SK-N-MC (cell line): ENCODE measurements at regions not wholly inside any gene's neighbourhood (a gene's known extent, or its start where the extent isn't known, plus 50 kb on each side); places are given as distances from the start of the nearest gene placed in this dataset.

Experiments
- EZH2 ChIP-seq: fragments of 200-600 bp; sonication (generic); IDR thresholded peaks from one replicate; pipeline ENCODE4 v1.6.1; 2017; ENCODE audit warnings: antibody characterized with exemption
- FOXP2 ChIP-seq: optimal IDR thresholded peaks from 2 replicates; pipeline ENCODE3; 2011; ENCODE audit warnings: mild to moderate bottlenecking, moderate library complexity; ENCODE audit not compliant: insufficient read depth; ENCODE audit errors: extremely low read length, control extremely low read depth
- POLR2AphosphoS5 ChIP-seq: IDR thresholded peaks from 2 replicates; pipeline ENCODE4 v1.6.1; 2012; ENCODE audit warnings: mild to moderate bottlenecking, low read depth, low read length, borderline replicate concordance

- TF ChIP-seq POLR2AphosphoS5 = no peak
- TF ChIP-seq EZH2 = no peak
- TF ChIP-seq FOXP2 = no peak
These were observed 291.9 kb upstream of the GRM7 start for GRCh38 chr3:6568999-6569493.
